Stimulated activated naive CD4-positive, alpha-beta T cell treated with Interleukin-2 at 50 U/mL for 16 hours (primary cell): ENCODE measurements at regions not wholly inside any gene's neighbourhood (a gene's known extent, or its start where the extent isn't known, plus 50 kb on each side); places are given as distances from the start of the nearest gene placed in this dataset.

ENCODE experiments used
- DNase-seq: peaks from one replicate; lab custom pipeline; 2025; lab: John Stamatoyannopoulos, UW

GRCh38 chr2:217475101-217475500, 527.7 kb downstream of the TNS1 start:
- DNase-seq, result no peak

- DNase-seq, result no peak
These were observed 531.5 kb downstream of the TNS1 start for GRCh38 chr2:217471319-217471718.

- DNase-seq, result no peak
These were observed 533.5 kb downstream of the TNS1 start for GRCh38 chr2:217469203-217469810.

GRCh38 chr2:217468042-217468830, 534.6 kb downstream of the TNS1 start:
- DNase-seq, result no peak

- DNase-seq, result no peak
These were observed 535.5 kb downstream of the TNS1 start for GRCh38 chr2:217467331-217467730.

GRCh38 chr2:217466805-217467204, 536.0 kb downstream of the TNS1 start:
- no peak for DNase-seq

- no peak for DNase-seq
These were observed 536.7 kb downstream of the TNS1 start for GRCh38 chr2:217466104-217466503.

- DNase-seq, result no peak
These were observed 537.7 kb downstream of the TNS1 start for GRCh38 chr2:217465100-217465499.

GRCh38 chr2:217463402-217464075, 539.3 kb downstream of the TNS1 start:
- DNase-seq, result no peak

GRCh38 chr2:217462121-217462520, 540.7 kb downstream of the TNS1 start:
- DNase-seq, result no peak

GRCh38 chr2:217461674-217462073, 541.1 kb downstream of the TNS1 start:
- no peak for DNase-seq

- DNase-seq, result no peak
These were observed 543.0 kb downstream of the TNS1 start for GRCh38 chr2:217459680-217460405.

GRCh38 chr2:217459016-217459415, 543.8 kb downstream of the TNS1 start:
- no peak for DNase-seq

GRCh38 chr2:217456016-217456415, 546.8 kb downstream of the TNS1 start:
- DNase-seq, result no peak

GRCh38 chr2:217452928-217453327, 549.9 kb downstream of the TNS1 start:
- DNase-seq, result no peak

GRCh38 chr2:217451666-217452065, 551.1 kb downstream of the TNS1 start:
- DNase-seq, result no peak

GRCh38 chr2:217449444-217449843, 553.4 kb downstream of the TNS1 start:
- DNase-seq, result no peak

- no peak for DNase-seq
These were observed 553.9 kb downstream of the TNS1 start for GRCh38 chr2:217448860-217449259.

GRCh38 chr2:217445723-217446122, 557.1 kb downstream of the TNS1 start:
- DNase-seq, result no peak

- no peak for DNase-seq
These were observed 557.9 kb downstream of the TNS1 start for GRCh38 chr2:217444932-217445331.

GRCh38 chr2:217444509-217444908, 558.3 kb downstream of the TNS1 start:
- DNase-seq, result no peak

GRCh38 chr2:217443601-217444000, 559.2 kb downstream of the TNS1 start:
- DNase-seq, result no peak

- no peak for DNase-seq
These were observed 562.8 kb downstream of the TNS1 start for GRCh38 chr2:217440000-217440399.
